Neural progenitor cell (in vitro differentiated cells): ENCODE measurements at regions not wholly inside any gene's neighbourhood (a gene's known extent, or its start where the extent isn't known, plus 50 kb on each side); places are given as distances from the start of the nearest gene placed in this dataset.

Source experiments
- DNase-seq: peaks from one replicate; pipeline ENCODE4 v3.0.0-alpha.2; 2016; ENCODE audit warnings: low spot score
- H2AFZ ChIP-seq: fragments of 200-600 bp; sonication (generic); replicated peaks from 2 replicates; pipeline ENCODE4 v1.6.1; 2016; ENCODE audit warnings: antibody characterized with exemption
- H3F3A ChIP-seq: fragments of 200-600 bp; sonication (generic); 2 replicates; pipeline ENCODE4 v1.6.1; 2016; ENCODE audit warnings: antibody characterized with exemption, low read depth
- H3K27ac ChIP-seq: fragments of 200-600 bp; sonication (generic); 2 replicates; pipeline ENCODE4 v1.5.1; 2016; ENCODE audit warnings: mild to moderate bottlenecking
- H3K27me3 ChIP-seq: fragments of 200-600 bp; sonication (generic); 2 replicates; pipeline ENCODE4 v1.6.1; 2016; ENCODE audit warnings: mild to moderate bottlenecking, moderate library complexity
- H3K36me3 ChIP-seq: fragments of 200-600 bp; sonication (generic); 2 replicates; pipeline ENCODE4 v1.5.1; 2016
- H3K4me1 ChIP-seq: fragments of 200-600 bp; sonication (generic); 2 replicates; pipeline ENCODE4 v1.6.1; 2016; ENCODE audit warnings: mixed run types
- H3K4me2 ChIP-seq: fragments of 200-600 bp; sonication (generic); 2 replicates; pipeline ENCODE4 v1.6.1; 2016
- H3K4me3 ChIP-seq: fragments of 200-600 bp; sonication (generic); 2 replicates; pipeline ENCODE4 v1.5.1; 2016
- H3K79me2 ChIP-seq: fragments of 200-600 bp; sonication (generic); 2 replicates; pipeline ENCODE4 v1.6.1; 2016; ENCODE audit warnings: low read depth
- H3K9ac ChIP-seq: fragments of 200-600 bp; sonication (generic); 2 replicates; pipeline ENCODE4 v1.6.1; 2016
- H3K9me3 ChIP-seq: fragments of 200-600 bp; sonication (generic); 2 replicates; pipeline ENCODE4 v1.5.1; 2016; ENCODE audit warnings: low read depth
- H4K20me1 ChIP-seq: fragments of 200-600 bp; sonication (generic); 2 replicates; pipeline ENCODE4 v1.6.1; 2016; ENCODE audit warnings: low read depth
- H3K27ac Mint-ChIP-seq: 3 replicates; pipeline ENCODE4 v1.8.0; 2021; ENCODE audit warnings: mixed read lengths
- H3K27me3 Mint-ChIP-seq: 2 replicates; pipeline ENCODE4 v1.8.0; 2022; ENCODE audit warnings: low read depth, mild to moderate bottlenecking, inconsistent platforms, moderate library complexity, mixed read lengths; ENCODE audit not compliant: insufficient read depth
- H3K36me3 Mint-ChIP-seq: 3 replicates; pipeline ENCODE4 v1.8.0; 2021; ENCODE audit warnings: mixed read lengths
- H3K4me1 Mint-ChIP-seq: 3 replicates; pipeline ENCODE4 v1.8.0; 2021; ENCODE audit warnings: mixed read lengths
- H3K4me3 Mint-ChIP-seq: 3 replicates; pipeline ENCODE4 v1.8.0; 2021; ENCODE audit warnings: mild to moderate bottlenecking, moderate library complexity, mixed read lengths
- H3K9me3 Mint-ChIP-seq: 3 replicates; pipeline ENCODE4 v1.8.0; 2020; ENCODE audit warnings: mixed read lengths
- CTCF ChIP-seq: fragments of 200-600 bp; sonication (generic); IDR thresholded peaks from 2 replicates; pipeline ENCODE4 v1.5.1; 2017; ENCODE audit warnings: antibody characterized with exemption, mild to moderate bottlenecking
- EZH2 ChIP-seq: fragments of 200-600 bp; sonication (generic); IDR thresholded peaks from 2 replicates; pipeline ENCODE4 v1.6.1; 2017; ENCODE audit warnings: antibody characterized with exemption, mild to moderate bottlenecking, moderate library complexity
- EZH2phosphoT487 ChIP-seq: fragments of 200-600 bp; sonication (generic); IDR thresholded peaks from 2 replicates; pipeline ENCODE4 v1.6.1; 2017; ENCODE audit warnings: antibody characterized with exemption

GRCh38 chr7:68411742-68412141, 1186.5 kb upstream of the AUTS2 start:
- Histone ChIP-seq H3K4me1 (no peaks in the 10 kb centered on the region), H2AFZ (no peak overlapping the region), H3K4me2 (no peak overlapping the region), H3F3A (peaks cover 20% of the 10 kb centered on the region), H3K36me3 (no peaks in the 10 kb centered on the region), H3K79me2 (no peaks in the 10 kb centered on the region), H3K27me3 (no peaks in the 10 kb centered on the region), H3K27ac (no peak overlapping the region), H3K9ac (no peak overlapping the region), H3K4me3 (no peak overlapping the region), H3K9me3 (no peaks in the 10 kb centered on the region), H4K20me1 (no peaks in the 10 kb centered on the region)
- Mint-ChIP-seq H3K9me3 (peaks cover 2% of the 10 kb centered on the region), H3K27me3 (no peaks in the 10 kb centered on the region), H3K4me1 (no peaks in the 10 kb centered on the region), H3K4me3 (no peak overlapping the region), H3K36me3 (no peaks in the 10 kb centered on the region), H3K27ac (no peak overlapping the region)
- DNase-seq = no peak
- TF ChIP-seq EZH2phosphoT487 (no peak), CTCF (no peak), EZH2 (no peak)

- H4K20me1 ChIP-seq = no peaks in the 10 kb centered on the region
- Mint-ChIP-seq H3K36me3 (no peaks in the 10 kb centered on the region), H3K9me3 (peaks cover 6% of the 10 kb centered on the region), H3K27me3 (peaks cover 2% of the 10 kb centered on the region), H3K27ac (no peak overlapping the region), H3K4me3 (no peak overlapping the region), H3K4me1 (no peaks in the 10 kb centered on the region)
- H2AFZ ChIP-seq = no peak overlapping the region
- H3K79me2 ChIP-seq = no peaks in the 10 kb centered on the region
- no peak for DNase-seq
- H3K4me3 ChIP-seq = no peak overlapping the region
- H3K36me3 ChIP-seq = no peaks in the 10 kb centered on the region
- no peaks in the 10 kb centered on the region for H3K27me3 ChIP-seq
- TF ChIP-seq EZH2 = no peak
- no peak for TF ChIP-seq CTCF
- no peak for TF ChIP-seq EZH2phosphoT487
- H3K9me3 ChIP-seq = no peaks in the 10 kb centered on the region
- H3K27ac ChIP-seq = no peak overlapping the region
- H3K4me2 ChIP-seq = no peak overlapping the region
- peaks cover 2% of the 10 kb centered on the region for H3F3A ChIP-seq
- H3K9ac ChIP-seq = no peak overlapping the region
- H3K4me1 ChIP-seq = no peaks in the 10 kb centered on the region
These were observed 1183.4 kb upstream of the AUTS2 start for GRCh38 chr7:68414631-68415425.

GRCh38 chr7:68417002-68417401, 1181.3 kb upstream of the AUTS2 start:
- Mint-ChIP-seq H3K4me1 (no peaks in the 10 kb centered on the region), H3K27ac (no peak overlapping the region), H3K27me3 (peaks cover 7% of the 10 kb centered on the region), H3K9me3 (peaks cover 6% of the 10 kb centered on the region), H3K4me3 (no peak overlapping the region), H3K36me3 (no peaks in the 10 kb centered on the region)
- no peak overlapping the region for H3K27ac ChIP-seq
- no peaks in the 10 kb centered on the region for H3K36me3 ChIP-seq
- no peak overlapping the region for H3K4me2 ChIP-seq
- H3K27me3 ChIP-seq = no peaks in the 10 kb centered on the region
- no peak overlapping the region for H3K4me3 ChIP-seq
- H3K9me3 ChIP-seq = no peaks in the 10 kb centered on the region
- no peak for DNase-seq
- TF ChIP-seq EZH2 (no peak), CTCF (no peak), EZH2phosphoT487 (no peak)
- H3F3A ChIP-seq = no peaks in the 10 kb centered on the region
- H2AFZ ChIP-seq = no peak overlapping the region
- no peaks in the 10 kb centered on the region for H3K4me1 ChIP-seq
- H3K9ac ChIP-seq = no peak overlapping the region
- H4K20me1 ChIP-seq = no peaks in the 10 kb centered on the region
- no peaks in the 10 kb centered on the region for H3K79me2 ChIP-seq
